ENCODE measurements at regions not wholly inside any gene's neighbourhood (a gene's known extent, or its start where the extent isn't known, plus 50 kb on each side); places are given as distances from the start of the nearest gene placed in this dataset.

DNA sequence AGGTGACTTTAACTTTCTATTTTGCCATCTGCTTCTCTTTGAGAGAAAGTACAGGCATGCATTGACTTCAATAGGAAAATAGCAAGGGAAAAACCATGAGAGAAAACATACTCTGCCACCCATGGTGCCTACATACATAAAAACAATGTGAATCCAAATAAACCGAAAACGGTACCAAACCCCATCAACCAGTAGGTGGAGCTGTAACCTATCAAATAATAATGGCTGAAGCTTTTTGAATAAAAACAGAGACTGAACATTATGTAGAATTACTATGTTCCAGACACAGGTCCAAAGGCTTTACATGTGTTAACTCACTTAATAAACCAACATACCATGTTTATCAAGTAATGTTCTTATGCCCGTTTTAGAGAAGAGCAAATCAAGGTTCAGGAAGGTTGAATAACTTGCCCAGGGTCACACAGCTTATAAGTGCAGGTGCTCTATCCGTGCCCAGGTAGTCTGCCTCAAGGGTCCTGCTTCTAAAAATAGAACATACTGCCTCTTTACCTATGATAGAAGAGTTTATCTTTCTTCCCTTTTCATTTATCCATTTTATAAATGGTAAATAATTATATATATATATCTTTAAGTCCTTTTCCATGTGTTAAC lies 293.9 kb upstream of the SYT4 start:
- DNase-seq (ENCODE audit: low read depth), result peak; percentile 49

DNA sequence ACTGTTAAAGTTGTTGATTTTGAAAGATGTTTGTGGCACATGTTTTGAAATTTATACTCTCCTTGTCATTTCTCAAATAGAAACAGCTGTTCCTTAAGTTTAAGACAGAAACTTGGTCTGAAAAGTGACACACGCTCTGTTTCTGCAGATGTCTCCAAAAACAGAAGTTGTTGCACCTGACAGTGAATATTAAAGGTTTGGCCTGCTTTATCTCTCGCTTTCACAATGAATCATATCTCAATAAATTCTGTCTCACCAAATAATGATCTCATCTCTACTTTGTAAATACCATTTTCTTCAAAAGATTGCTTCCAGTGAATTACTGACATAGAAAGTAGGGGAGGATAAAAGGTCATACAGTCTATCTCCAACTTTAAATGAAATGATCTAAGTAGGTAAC lies 294.9 kb upstream of the SYT4 start:
- DNase-seq (ENCODE audit: low read depth), result no peak

DNA sequence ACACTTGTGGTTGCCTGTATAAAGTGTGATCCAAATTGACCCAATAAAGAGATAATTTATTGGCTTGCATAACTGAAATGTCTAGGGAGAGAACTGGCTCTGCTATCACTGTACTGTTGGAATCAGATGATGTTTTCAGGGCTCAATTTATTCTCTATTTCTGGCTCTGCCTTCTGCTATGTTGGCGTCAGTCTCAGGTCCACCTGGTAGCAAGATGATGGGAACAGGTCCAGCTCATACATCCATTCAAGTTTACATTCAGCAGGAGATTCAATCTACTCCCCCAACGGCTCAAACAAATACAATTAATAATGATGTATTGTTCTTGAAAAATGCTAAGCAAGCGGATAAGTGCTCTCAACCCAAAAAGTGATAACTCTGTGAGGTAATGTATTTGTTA lies 297.7 kb upstream of the SYT4 start:
- no peak for DNase-seq (ENCODE audit: low read depth)

DNA sequence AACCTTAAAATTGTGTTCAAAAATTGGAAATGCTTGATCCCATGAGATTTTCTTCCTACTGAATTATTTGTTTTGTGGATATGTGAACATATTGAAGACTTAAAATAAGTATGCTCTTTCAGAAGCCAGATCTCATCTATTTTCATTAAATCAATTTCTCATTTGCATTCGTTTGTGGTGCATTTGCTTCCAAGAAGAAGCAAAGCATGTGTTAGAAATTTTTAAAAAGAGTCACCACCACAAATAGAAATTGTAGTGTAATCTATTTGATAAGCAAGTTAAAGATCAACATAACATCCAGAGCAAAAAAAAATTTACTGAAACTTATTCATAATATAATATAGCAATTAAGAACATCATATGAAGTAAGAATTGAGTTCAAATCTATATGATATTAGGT lies 300.9 kb upstream of the SYT4 start:
- no peak for DNase-seq (ENCODE audit: low read depth)

DNA sequence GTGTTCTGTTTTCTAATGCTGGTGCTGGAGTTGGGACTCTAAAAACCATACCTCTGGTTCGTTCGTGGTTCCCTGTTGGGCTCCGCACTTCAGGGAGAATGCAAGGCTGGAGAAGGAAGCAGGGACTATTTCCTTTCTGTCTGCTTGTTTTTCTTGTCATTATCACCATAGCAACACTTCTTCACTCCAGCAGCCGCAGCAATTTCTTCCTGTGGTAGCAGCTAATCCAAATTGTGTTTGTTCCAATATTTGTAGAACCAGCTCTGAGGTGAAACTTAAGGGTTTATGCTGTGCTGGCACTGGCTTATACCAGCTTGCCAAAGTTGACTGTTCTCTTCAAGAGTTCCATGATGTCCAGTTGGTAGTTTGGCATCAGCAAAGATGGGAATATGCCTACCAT lies 301.4 kb upstream of the SYT4 start:
- DNase-seq (ENCODE audit: low read depth), result peak; percentile 9

DNA sequence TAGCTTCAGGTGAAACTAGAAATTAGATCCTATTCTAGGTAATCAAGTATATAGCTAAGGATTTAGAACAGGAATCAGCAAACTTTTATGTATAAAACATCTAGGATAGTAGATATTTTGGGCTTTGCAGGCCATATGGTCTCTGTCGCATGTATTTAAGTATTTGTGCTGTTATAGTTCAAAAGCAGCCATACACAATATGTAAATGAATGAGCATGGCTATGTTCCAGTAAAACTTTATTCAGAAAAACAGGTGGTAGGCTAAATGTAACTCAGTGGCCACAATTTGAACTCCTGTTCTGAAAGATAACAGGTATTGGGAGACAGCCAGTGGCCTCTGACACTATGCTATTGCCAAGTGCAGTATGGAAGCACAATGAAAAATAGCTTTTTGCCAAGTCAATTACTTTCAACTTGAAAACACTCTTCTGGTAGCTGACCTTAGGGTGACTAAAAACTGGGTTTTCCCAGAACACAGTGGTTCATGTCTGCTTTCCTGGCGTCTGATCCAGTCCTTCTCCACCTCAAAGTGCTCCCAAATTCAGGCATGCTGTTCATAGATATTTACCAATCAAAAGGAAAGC lies 304.7 kb upstream of the SYT4 start:
- no peak for DNase-seq (ENCODE audit: low read depth)

DNA sequence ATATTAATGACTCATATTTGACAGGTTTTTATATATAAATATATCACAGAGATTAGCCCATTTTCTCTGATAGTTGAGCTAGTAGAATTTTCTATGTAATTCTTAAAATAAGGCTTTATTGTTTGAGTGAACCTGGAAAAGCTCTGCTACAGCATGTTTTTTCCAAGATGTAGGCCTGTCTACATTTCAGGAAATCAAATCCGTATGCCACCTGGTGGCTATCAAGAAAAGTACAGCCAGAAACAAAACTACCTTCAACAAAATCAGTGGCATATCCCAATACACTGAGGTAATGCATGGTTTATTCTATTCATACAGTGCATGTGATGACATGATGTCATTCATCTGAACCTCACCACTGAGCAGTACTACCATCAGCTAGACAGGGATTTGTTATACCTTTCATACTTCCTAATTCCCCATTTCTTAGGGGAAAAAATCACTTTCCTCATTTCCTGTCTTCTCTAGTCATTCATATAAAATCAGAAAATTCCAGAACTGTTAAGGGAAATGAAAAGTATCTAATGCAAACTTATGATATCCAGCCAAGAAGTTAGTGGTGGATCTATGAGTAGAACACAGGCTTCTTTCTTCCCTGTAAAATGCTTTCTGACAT lies 310.4 kb upstream of the SYT4 start:
- peak; percentile 47 for DNase-seq (ENCODE audit: low read depth)

DNA sequence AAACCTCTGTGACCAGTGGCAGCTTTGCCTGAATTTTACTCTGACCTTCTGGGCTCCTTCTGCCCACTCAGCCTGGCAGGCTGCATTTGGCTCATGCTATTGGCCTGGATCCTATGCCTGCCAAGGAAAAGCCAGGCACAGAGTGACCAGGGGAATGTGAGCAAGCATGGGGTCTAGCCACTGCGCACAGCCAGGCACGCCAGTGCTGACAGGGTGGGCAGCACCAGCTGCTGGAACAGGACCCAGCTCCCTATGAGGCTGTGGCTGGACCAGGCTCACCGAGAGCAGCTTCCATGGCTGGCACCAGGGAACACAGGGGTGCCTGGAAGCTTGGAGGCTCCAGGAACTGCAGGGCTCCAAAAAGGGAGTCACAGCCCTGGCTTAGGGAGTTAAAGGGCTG lies 311.5 kb upstream of the SYT4 start:
- DNase-seq (ENCODE audit: low read depth), result no peak

DNA sequence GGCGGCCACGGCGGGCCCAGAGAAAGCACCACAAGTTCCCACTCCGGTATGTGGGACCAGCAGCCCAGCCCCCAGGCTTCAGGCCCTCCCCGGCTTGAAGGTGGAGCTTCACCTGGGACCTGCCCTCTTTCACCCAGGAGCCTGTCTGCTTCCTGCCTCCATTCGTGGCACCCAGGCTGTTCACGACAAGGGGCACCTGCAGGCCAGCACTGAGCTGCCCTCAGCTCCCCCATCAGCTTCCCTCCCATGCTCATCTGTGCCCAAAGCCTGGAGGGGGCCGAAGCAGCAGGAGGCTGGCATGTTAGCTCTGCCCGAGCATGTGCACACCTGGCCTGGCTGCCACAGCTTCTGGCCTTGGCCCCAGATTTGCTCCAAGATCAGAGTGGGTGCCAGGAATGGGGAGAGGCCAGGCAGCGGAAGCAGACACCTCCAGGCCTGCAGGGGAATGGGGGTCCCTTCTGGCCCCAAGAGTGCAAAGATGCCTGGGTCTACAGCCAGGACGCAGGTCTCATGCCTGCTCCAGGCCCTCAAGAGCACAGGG lies 312.4 kb upstream of the SYT4 start:
- no peak for DNase-seq (ENCODE audit: low read depth)

DNA sequence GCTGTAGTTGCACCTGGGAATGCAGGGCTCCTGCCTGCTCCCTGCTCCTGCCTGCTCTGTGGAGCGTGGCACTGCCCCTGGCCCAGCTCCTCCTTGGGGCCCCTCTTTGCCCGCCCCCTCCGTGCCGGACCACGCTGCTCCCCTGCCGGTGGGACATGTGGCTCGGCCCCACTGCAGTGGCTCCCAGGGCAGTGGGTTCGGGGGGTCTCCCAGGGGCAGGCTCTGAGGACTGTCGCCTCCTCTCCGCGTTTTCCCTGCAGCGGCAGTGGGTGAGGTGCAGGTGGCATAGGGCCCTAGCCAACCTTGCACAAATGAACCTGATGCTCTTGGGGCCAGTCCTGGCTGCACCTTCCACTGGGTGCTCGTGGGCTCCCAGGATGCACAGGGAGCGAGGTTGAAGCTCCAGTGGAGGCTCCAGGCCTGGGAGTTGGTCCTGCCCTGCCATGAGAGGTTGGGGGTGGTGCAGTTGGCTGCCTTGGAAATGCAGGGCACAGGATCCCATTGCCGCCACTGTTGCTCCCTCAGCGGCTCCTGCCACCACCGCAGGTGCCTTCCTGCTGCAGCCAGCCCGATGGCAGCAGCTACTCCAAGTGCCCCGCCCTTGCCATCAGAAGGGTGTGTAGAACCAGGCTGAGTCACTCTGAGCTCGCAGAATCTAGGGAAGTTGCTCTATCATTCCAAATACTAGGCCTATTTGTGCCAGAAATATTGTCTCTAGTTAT lies 313.1 kb upstream of the SYT4 start:
- DNase-seq (ENCODE audit: low read depth), result no peak

DNA sequence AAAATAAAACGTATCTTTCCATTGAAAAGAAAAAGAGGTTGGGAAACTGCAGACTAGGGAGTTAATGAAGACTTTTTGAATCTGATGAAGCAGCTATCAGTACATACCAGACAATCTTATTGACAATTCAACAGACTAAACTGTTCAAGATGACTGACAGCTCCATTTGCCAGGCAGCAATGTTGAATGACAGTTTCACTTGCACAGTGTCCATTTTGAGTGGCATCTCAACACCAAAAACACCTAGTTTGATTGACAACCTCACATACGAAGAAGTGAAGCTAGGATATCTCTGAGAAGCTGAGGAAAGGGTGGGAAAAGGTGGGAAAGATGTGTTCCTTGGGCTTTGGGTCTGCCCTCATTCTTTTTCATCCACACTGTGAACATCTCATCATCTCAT lies 315.0 kb upstream of the SYT4 start:
- no peak for DNase-seq (ENCODE audit: low read depth)

DNA sequence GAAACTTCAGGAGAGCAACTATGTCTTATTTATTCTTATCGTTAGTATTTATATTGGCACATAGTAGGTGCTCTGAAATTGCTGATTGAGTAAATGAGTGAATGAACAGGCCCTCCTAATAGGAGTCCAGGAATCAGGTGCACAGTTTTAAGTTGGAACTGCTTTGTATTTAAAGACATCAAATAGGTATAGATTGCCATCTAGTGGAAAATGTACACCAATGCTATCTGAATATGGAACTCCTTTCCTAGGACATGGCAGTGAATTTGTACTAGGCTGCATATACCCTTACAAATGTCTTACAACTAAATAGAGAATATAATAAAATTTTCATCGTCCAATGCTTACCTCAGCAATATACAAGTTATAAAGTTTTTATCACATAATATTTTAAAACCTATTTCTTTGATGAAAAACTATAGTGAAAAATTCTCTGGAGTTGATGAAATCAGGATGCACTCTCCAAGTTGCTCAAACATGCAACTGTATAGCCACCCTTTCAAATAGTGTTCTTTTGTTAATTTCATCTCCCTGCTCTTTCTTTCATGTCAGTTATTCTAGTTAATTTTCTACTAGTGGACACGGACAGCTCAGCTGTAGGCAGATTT lies 318.9 kb upstream of the SYT4 start:
- DNase-seq (ENCODE audit: low read depth), result peak; percentile 36

DNA sequence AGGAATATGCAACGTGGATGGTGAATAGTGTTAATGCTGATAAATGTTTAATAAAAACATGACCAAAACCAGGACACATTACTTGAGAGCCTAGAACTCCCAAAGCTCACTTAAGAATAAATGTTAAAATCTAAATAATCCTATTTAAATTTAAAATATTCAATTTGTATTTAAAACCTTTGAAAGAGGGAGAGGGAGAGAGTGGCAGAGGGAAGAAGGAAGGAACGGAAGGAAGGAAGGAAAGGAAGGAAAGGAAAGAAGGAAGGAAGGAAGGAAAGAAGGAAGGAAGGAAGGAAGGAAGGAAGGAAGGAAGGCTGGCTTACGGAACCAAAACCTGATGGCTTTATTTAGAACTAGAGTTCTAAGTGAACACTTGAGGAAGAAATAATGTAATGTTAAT lies 324.1 kb upstream of the SYT4 start:
- no peak for DNase-seq (ENCODE audit: low read depth)

DNA sequence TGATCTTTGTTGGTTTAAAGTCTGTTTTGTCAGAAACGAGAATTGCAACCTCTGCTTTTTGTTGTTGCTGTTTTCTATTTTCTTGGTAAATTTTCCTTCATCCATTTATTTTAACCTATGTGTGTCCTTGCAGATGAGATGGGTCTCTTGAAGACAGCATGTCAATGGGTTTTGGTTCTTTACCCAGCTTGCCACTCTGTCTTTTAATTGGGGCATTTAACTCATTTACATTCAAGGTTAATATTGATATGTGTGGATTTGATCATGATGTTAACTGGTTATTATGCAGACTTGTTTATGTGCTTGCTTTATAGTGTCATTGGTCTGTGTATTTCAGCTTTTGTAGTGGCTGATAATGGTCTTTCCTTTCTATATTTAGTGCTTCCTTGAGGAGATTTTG lies 327.9 kb upstream of the SYT4 start:
- DNase-seq (ENCODE audit: low read depth), result no peak

DNA sequence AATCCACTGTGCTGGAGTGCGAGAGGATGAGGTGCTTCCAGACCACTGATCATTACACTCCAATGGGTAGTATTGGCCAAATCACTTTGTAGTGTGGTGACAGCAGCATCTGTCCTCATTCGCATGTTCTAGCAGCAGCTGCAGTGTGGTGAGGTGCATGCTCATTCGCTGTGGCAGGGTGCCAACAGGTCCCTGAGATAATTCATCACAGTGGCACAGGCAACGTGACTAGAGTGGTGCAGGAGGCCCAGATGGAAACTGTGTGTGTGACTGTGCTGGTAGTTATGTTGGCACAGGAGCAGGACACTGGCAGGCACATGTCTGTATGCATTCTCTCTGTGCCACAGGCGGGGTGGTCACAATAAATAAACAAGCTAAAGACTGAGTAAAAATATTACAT lies 329.5 kb upstream of the SYT4 start:
- DNase-seq (ENCODE audit: low read depth), result no peak

DNA sequence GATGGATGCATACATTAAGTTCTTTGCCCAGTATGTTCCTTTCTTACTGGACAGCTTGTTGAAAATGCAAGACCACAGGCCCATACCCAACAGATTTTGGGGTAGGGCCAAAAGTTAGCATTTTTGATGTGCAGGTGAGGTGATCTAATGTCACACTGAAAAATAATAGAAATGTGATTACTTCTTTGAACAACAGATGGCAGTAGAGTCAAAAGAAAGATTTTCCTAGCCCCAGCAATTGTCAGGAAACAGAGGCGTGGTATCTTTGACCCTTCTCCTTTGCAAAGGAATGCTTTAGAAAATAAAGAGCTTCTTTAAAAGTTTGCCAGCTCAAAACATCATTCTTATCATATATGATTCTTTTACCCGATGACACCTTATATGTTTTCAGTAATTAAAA lies 343.6 kb upstream of the SYT4 start:
- peak; percentile 15 for DNase-seq (ENCODE audit: low read depth)

DNA sequence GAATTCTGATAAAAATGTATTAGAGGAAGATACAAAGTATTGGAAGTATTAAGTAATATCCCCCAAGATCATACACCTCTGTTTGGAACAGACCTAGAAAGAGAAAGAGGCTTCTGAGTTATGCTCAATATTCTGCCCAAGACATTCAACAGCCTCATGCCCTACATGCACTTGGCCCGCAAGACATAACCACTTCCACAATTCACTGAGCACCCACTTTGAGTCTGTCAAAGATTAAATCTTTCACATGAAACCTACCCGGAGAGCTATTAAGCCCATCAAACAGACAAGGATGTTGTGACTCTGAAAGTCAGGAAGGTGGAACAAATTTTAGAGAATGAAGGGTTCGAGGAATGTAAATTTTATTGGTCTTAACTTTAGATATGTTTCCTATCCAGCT lies 344.7 kb upstream of the SYT4 start:
- DNase-seq (ENCODE audit: low read depth), result no peak

DNA sequence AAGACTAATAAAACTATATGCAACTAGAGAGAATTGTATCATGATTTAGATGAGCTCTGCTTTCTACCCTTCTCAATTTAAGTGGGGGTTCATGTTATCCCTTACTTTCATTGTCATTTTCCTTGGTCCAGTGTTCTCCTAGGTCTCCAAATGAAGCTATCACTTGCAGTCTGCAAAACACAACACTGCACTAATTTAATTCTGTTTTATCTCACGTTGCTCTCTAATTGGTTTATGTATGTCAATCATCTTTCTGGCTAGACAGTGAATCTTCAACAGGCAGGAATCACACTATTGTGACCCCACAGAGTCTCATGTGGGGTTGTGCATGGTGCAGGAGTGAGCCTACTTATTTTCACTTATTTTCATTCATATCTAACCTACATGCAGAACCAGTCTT lies 348.3 kb upstream of the SYT4 start:
- DNase-seq (ENCODE audit: low read depth), result no peak

DNA sequence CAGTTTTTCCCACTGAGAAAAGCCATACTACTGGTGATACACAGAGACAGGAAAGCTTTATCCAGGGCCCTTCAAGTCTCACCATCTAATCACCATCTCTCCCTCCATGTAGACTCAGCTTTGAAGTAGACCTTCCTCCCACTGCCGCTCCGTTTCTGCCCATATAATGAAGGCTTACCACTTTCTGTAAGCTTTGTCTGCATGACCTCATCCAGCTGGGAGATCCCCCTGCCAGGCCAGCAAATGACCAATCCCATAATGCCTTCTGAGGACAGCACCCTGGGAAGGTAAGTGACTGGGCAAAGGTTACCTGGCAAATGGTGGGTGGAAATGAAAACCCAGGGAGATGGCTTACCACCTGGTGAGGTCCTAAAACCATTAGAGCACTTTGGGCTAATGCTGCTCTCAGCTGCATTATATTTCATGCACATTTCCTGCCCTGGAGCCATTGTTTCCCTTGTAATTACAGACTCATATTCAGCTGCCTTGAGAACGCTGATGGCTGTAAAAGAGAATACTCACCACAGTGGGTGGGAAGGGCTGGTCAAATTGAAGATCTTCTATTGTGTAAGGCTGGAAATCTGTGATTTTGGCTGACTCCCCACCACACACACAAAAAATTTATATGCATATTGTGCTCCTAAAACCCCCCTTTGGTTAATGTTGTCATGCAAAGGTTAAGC lies 350.7 kb upstream of the SYT4 start:
- no peak for DNase-seq (ENCODE audit: low read depth)

DNA sequence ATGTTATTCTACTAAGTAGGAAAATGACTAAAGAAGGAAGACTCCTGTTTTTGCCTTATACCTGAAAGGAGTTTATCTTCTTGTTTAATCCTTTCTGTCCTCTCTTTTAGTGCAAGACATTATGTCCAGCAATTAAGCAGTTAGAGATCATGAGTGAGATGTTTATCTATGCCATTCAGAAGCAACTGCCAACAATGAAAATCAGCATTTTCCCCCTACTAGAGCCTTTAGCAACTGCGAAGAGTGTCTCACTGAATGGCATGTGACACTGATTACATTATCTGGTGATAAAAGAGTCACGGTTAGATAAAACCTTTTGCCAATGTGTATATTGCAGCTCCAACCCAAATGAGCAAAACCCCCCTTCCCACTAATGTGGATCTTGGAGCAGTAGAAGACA lies 357.7 kb upstream of the SYT4 start:
- DNase-seq (ENCODE audit: low read depth), result no peak

DNA sequence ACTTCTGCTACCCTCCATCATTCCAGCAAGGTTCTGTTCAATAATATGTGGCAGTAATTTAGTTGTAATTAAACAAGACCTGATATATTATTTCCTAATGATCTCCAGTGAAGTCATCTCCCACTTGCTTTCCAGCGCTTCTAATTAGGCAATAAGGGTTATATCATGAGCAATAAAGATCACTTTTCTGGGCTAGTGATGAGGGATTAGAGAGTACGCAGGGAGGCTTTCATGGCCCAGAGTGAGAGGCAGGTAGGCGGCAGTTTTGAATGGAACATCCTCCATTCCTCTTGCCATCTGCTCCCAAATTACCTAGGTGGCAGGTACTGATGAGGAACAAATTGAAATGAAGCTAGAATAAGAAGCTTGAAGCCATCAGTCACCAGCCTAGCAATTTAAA lies 358.1 kb upstream of the SYT4 start:
- DNase-seq (ENCODE audit: low read depth), result no peak

DNA sequence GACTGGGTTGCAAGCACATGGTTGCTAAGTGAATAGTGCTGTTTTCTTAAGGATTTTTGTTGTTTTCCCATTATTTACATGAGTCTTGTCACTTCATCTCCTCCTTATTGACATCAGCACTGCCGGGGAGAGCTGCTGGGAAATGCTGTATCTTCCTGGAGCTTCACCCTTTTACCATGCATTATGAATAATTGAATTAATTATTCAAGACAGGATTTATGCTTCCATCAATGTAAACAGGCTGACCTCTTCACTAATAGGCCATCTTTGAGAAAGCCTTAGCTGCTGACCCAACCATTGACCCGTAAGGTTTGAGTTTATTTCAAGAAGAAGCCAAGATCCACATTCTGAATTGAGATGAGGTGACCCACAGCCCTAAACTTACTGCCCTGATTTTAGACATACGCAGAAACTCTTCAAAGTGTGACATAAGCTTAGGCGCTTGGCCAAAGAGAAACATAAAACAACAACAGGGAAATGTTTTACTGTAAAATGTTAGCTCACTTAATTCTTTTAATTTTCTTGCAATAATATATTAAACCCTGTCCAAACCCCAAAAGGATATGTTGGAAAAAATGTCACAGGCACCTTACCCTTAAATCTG lies 365.5 kb upstream of the SYT4 start:
- DNase-seq (ENCODE audit: low read depth), result no peak
